SK-N-SH treated with all-trans-retinoic acid at 6 μM for 48 hours (cell line): ENCODE measurements at regions not wholly inside any gene's neighbourhood (a gene's known extent, or its start where the extent isn't known, plus 50 kb on each side); places are given as distances from the start of the nearest gene placed in this dataset.

Experiments
- CREB5 ChIP-seq: fragments of 250-450 bp; sonication (Bioruptor Pico); IDR thresholded peaks from 2 replicates; pipeline ENCODE4 v1.5.1; 2020; ENCODE audit warnings: low read depth, mild to moderate bottlenecking, moderate library complexity
- CSRNP3 ChIP-seq: fragments of 250-450 bp; sonication (Bioruptor Pico); IDR thresholded peaks from 2 replicates; pipeline ENCODE4 v1.5.1; 2021; ENCODE audit warnings: mild to moderate bottlenecking, moderate library complexity
- ESRRG ChIP-seq: fragments of 250-450 bp; sonication (Bioruptor Pico); IDR thresholded peaks from 2 replicates; pipeline ENCODE4 v1.6.1; 2021; ENCODE audit warnings: mild to moderate bottlenecking
- GLIS3 ChIP-seq: fragments of 250-450 bp; sonication (Bioruptor Pico); IDR thresholded peaks from 2 replicates; pipeline ENCODE4 v1.5.0; 2020; ENCODE audit warnings: mild to moderate bottlenecking, moderate library complexity
- ISL1 ChIP-seq: fragments of 250-450 bp; sonication (Bioruptor Pico); IDR thresholded peaks from 2 replicates; pipeline ENCODE4 v2.1.2; 2022; ENCODE audit warnings: mild to moderate bottlenecking, moderate library complexity
- PATZ1 ChIP-seq: fragments of 250-450 bp; sonication (Bioruptor Pico); IDR thresholded peaks from 2 replicates; pipeline ENCODE4 v1.8.0; 2020; ENCODE audit warnings: mild to moderate bottlenecking, moderate library complexity, borderline replicate concordance
- RARB ChIP-seq: fragments of 250-450 bp; sonication (Bioruptor Pico); IDR thresholded peaks from 2 replicates; pipeline ENCODE4 v1.8.0; 2021; ENCODE audit warnings: mild to moderate bottlenecking, moderate library complexity
- TSHZ2 ChIP-seq: fragments of 250-450 bp; sonication (Bioruptor Pico); IDR thresholded peaks from 2 replicates; pipeline ENCODE4 v1.5.0; 2020; ENCODE audit warnings: mild to moderate bottlenecking, moderate library complexity
- ZC3H10 ChIP-seq: fragments of 250-450 bp; sonication (Bioruptor Pico); IDR thresholded peaks from 2 replicates; pipeline ENCODE4 v1.5.1; 2021; ENCODE audit warnings: mild to moderate bottlenecking, moderate library complexity
- ZFP3 ChIP-seq: fragments of 250-450 bp; sonication (Bioruptor Pico); IDR thresholded peaks from 2 replicates; pipeline ENCODE4 v1.5.0; 2020; ENCODE audit warnings: mild to moderate bottlenecking, moderate library complexity
- ZFP30 ChIP-seq: fragments of 450-650 bp; formaldehyde crosslinking; IDR thresholded peaks from 2 replicates; pipeline ENCODE4 v1.5.0; 2022; ENCODE audit warnings: mild to moderate bottlenecking, moderate library complexity
- ZNF565 ChIP-seq: fragments of 450-650 bp; formaldehyde crosslinking; conservative IDR thresholded peaks from 2 replicates; pipeline ENCODE4 v1.5.0; 2020; ENCODE audit warnings: low read depth, mild to moderate bottlenecking, moderate library complexity

GRCh38 chr2:109045505-109045904 lies 56.5 kb upstream of the EDAR start:
- TF ChIP-seq PATZ1 (CRISPR knock-in tag): no peak
- no peak for TF ChIP-seq ZNF565 (CRISPR knock-in tag)
- no peak for TF ChIP-seq CSRNP3 (CRISPR knock-in tag)
- TF ChIP-seq RARB (CRISPR knock-in tag): no peak
- TF ChIP-seq ZC3H10: no peak
- no peak for TF ChIP-seq TSHZ2 (CRISPR knock-in tag)
- TF ChIP-seq ZFP30 (CRISPR knock-in tag): no peak
- TF ChIP-seq CREB5 (CRISPR knock-in tag): no peak
- no peak for TF ChIP-seq ESRRG (CRISPR knock-in tag)
- no peak for TF ChIP-seq ZFP3 (CRISPR knock-in tag)
- TF ChIP-seq ISL1 (CRISPR knock-in tag): no peak
- TF ChIP-seq GLIS3 (CRISPR knock-in tag): no peak
